Ovary (tissue), 7 donors: ENCODE measurements at regions not wholly inside any gene's neighbourhood (a gene's known extent, or its start where the extent isn't known, plus 50 kb on each side); places are given as distances from the start of the nearest gene placed in this dataset.

ENCODE experiments used
- DNase-seq, 5 donors: peaks; one replicate each; pipeline ENCODE4 v3.0.0-alpha.2; 2019 to 2020
- H3K27ac ChIP-seq, 2 donors: fragments of 200-600 bp; one replicate each; pipeline versions ENCODE4 v1.5.1 to v1.8.0; 2019 to 2022
- H3K27me3 ChIP-seq: fragments of 200-600 bp; one replicate; pipeline ENCODE4 v1.8.0; 2022
- H3K36me3 ChIP-seq: fragments of 200-600 bp; sonication (generic); one replicate; pipeline ENCODE4 v1.5.1; 2019
- H3K4me1 ChIP-seq: one replicate; pipeline ENCODE4 v1.8.1; 2013; ENCODE audit warnings: mild to moderate bottlenecking, moderate library complexity; ENCODE audit not compliant: insufficient read depth
- H3K4me3 ChIP-seq: fragments of 200-600 bp; sonication (generic); one replicate; pipeline ENCODE4 v1.5.1; 2017
- H3K9me3 ChIP-seq, 2 donors: fragments of 200-600 bp in 1 of 2; sonication (generic) in 1 of 2; one replicate each; pipeline versions ENCODE4 v1.5.1 to v1.8.1; 2013 to 2019; ENCODE audit warnings: mild to moderate bottlenecking in 1 of 2, moderate library complexity in 1 of 2
- CTCF ChIP-seq, 3 donors: fragments of 450-650 bp in 2 of 3; fragments of 200-600 bp in 1 of 3; IDR thresholded peaks; one replicate each; pipeline versions ENCODE4 v1.5.1 to v1.8.0; 2016 to 2022; ENCODE audit warnings: antibody characterized with exemption in 3 of 3, mild to moderate bottlenecking in 1 of 3
- EP300 ChIP-seq: sonication (generic); formaldehyde crosslinking; IDR thresholded peaks from one replicate; pipeline ENCODE4 v1.6.1; 2017; ENCODE audit warnings: antibody characterized with exemption
- POLR2A ChIP-seq: fragments of 450-650 bp; IDR thresholded peaks from one replicate; pipeline ENCODE4 v1.6.1; 2017; ENCODE audit warnings: antibody characterized with exemption, mild to moderate bottlenecking, moderate library complexity
- WGBS, 3 donors: extraction: QIAGEN DNeasy Blood & Tissue Kit in 1 of 3; methylation state at CpG; one replicate each; pipeline versions ENCODE4 v1.1.5 to v1.1.7; 2013 to 2017; 5-methylcytosine and 5-hydroxymethylcytosine counted together
- intact Hi-C, 4 donors: fragments of 100-400 bp; cut with DNase I; formaldehyde crosslinking; loops; one replicate each; pipeline versions ENCODE4 v1.11.0 to v1.15.1; 2022 to 2023
- donor health status: DM: no; HTN: no; CAD: no; lungs with moderate emphysema.
- donor health status: DM: no; HTN: no; CAD: no.
- donor health status: Bipolar disorder and iron deficiency.
- donor health status: DM: no; HTN: no; CAD: no.
- donor health status: DM: yes; HTN: yes; CAD: no.

DNA sequence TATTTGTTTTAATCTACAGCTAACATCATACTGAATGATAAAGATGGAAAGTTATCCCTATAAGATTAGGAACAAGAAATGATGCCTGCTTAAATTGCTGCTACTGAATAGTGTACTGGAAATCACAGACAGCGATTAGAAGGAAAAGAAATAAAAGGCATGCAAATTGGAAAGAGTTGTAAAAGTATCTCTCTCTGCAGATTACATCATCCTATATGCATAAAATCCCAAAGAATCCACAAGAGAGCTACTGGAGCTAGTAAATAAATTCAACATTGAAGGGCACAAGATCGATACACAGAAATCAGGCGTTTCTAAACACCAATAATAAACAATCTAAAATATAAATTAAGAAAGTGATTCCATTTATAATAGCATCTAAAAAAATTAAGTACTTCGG lies 75.3 kb upstream of the SIMC1 start:
- peaks cover 3% of the 10 kb centered on the region for H3K4me1 ChIP-seq
- intact Hi-C loops: no loop called here
- no peaks in the 10 kb centered on the region for H3K9me3 ChIP-seq
- no peak for DNase-seq
- TF ChIP-seq CTCF (IDR thresholded peaks at IDR 0.05) (no peak), EP300 (no peak), POLR2A (no peak)
- H3K36me3 ChIP-seq: no peaks in the 10 kb centered on the region
- WGBS, 3 donors: 69 to 75% (median 70%) methylated on average over 4 of the region's 4 CpGs
- H3K27ac ChIP-seq: no peak overlapping the region
- no peaks in the 10 kb centered on the region for H3K27me3 ChIP-seq
- no peak overlapping the region for H3K4me3 ChIP-seq

DNA sequence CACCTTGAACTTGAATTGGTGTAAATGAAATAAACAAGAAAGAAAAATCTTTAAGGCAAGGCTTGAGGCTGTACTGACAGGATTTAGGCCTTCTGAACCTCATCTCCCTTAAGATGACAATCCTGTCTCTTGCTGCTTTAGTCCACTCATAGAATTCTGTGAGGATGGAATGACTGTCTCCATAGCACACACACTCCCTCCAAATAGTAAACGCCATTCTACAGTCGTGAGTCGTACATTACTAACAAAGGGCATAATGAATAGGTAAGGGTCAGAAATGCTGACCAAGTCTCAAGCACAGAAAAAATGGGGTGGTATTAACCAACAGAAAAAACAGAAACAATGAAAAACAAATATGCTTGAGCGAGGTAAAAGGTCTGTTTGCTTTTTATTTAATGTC lies 71.8 kb upstream of the SIMC1 start:
- H3K36me3 ChIP-seq: no peaks in the 10 kb centered on the region
- 88 to 89% (median 89%) methylated on average over 4 of the region's 4 CpGs for WGBS, 3 donors
- no peak for DNase-seq
- no peaks in the 10 kb centered on the region for H3K27me3 ChIP-seq
- H3K27ac ChIP-seq: no peak overlapping the region
- intact Hi-C loops: no loop called here
- no peak overlapping the region for H3K4me3 ChIP-seq
- H3K9me3 ChIP-seq: no peaks in the 10 kb centered on the region
- H3K4me1 ChIP-seq: peaks cover 3% of the 10 kb centered on the region
- TF ChIP-seq POLR2A: no peak
- no peak for TF ChIP-seq CTCF (IDR thresholded peaks at IDR 0.05)
- no peak for TF ChIP-seq EP300

DNA sequence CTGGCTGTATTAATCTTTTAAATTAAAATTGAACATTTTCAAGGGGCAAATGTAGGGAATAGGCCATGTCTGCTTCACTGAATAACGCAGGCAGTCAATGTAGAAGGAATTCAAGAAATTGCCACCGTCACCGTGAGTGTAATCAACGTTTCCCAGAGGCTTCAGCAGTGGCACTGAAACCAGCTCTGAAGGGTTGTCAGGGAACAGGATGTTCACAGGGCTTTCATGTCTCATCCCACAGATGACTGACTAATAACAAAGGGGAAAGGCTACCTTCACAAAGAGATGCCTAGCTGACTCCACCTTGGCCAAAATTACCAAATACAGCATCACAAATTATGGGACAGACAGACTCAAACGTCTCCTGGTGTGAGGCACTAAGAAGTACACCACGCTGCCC lies 70.4 kb upstream of the SIMC1 start:
- no peak for TF ChIP-seq EP300
- TF ChIP-seq POLR2A: no peak
- TF ChIP-seq CTCF (IDR thresholded peaks at IDR 0.05): no peak
- H3K27ac ChIP-seq: no peak overlapping the region
- H3K4me3 ChIP-seq: no peak overlapping the region
- H3K4me1 ChIP-seq: no peaks in the 10 kb centered on the region
- no peaks in the 10 kb centered on the region for H3K9me3 ChIP-seq
- 72 to 84% (median 80%) methylated on average over 6 of the region's 6 CpGs for WGBS, 3 donors
- no peaks in the 10 kb centered on the region for H3K36me3 ChIP-seq
- DNase-seq: no peak
- H3K27me3 ChIP-seq: no peaks in the 10 kb centered on the region
- intact Hi-C loops: no loop called here

GRCh38 chr5:176169393-176170063 lies 68.7 kb upstream of the SIMC1 start:
- Histone ChIP-seq H3K4me1 (no peaks in the 10 kb centered on the region), H3K4me3 (no peak overlapping the region), H3K9me3 (no peaks in the 10 kb centered on the region), H3K27me3 (no peaks in the 10 kb centered on the region), H3K36me3 (no peaks in the 10 kb centered on the region), H3K27ac (no peak overlapping the region)
- DNase-seq: no peak
- TF ChIP-seq EP300 (no peak), POLR2A (no peak)
- intact Hi-C loops: loop anchor here in 1 of 4 donors (10.0 kb wide), 1 partner anchor 195 kb away; the partner anchor contains the start of genes ARL10 and KIAA1191
- 49 to 58% (median 57%) methylated on average over 3 of the region's 3 CpGs for WGBS, 3 donors

DNA sequence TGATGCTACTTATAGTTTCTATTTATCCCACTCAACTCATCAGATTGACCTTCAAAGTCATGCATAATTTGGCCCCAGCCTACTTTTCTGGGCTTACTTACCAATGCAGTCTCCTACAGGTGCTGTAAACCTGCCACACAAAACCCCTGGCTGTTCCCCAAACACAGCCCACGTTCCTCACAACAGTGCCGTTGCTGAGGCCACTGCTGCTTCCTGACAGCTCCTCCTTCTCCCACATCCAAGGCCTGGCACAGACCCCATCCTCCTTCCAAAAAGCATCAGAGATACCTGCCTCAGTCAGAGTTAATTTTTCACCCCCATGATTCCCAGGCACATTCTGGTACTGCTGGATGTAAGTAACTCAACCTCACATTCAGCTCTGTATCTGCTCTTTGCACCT lies 68.1 kb upstream of the SIMC1 start:
- H3K4me1 ChIP-seq: no peaks in the 10 kb centered on the region
- no peak for TF ChIP-seq CTCF (IDR thresholded peaks at IDR 0.05)
- no peak for TF ChIP-seq POLR2A
- TF ChIP-seq EP300: no peak
- 52 to 81% (median 73%) methylated on average over 2 of the region's 2 CpGs for WGBS, 3 donors
- no peak for DNase-seq
- H3K27me3 ChIP-seq: no peaks in the 10 kb centered on the region
- H3K9me3 ChIP-seq: no peaks in the 10 kb centered on the region
- intact Hi-C loops: loop anchor here in 1 of 4 donors (10.0 kb wide), 1 partner anchor 195 kb away; the partner anchor contains the start of genes ARL10 and KIAA1191
- H3K27ac ChIP-seq: no peak overlapping the region
- no peaks in the 10 kb centered on the region for H3K36me3 ChIP-seq
- no peak overlapping the region for H3K4me3 ChIP-seq
